ENCODE measurements at regions not wholly inside any gene's neighbourhood (a gene's known extent, or its start where the extent isn't known, plus 50 kb on each side); places are given as distances from the start of the nearest gene placed in this dataset.
"Not testable (repeated sequence)": the region's sequence is repeated elsewhere in the genome, so short reads cannot be mapped to it uniquely, and the experiment has no call there.

- peaks cover 38% of the 10 kb centered on the region for H3K4me1 ChIP-seq
- H3K4me3 Mint-ChIP-seq = no peak overlapping the region
- no peak for TF ChIP-seq CTCF (IDR thresholded peaks at IDR 0.05)
- no peak overlapping the region for H3K27ac Mint-ChIP-seq
- no peak overlapping the region for H2AFZ ChIP-seq (replicated peaks)
- H3K36me3 ChIP-seq = no peaks in the 10 kb centered on the region
- H3K9ac ChIP-seq = no peak overlapping the region
- no peaks in the 10 kb centered on the region for H3K27me3 ChIP-seq
- peaks cover 27% of the 10 kb centered on the region for H3K9me3 Mint-ChIP-seq
- DNase-seq (ENCODE audit: low spot score) = no peak
- peaks cover 4% of the 10 kb centered on the region for H3K36me3 Mint-ChIP-seq
- no peak overlapping the region for H3K4me3 ChIP-seq
- H3K4me2 ChIP-seq = no peak overlapping the region
- no peaks in the 10 kb centered on the region for H3F3A ChIP-seq (ENCODE audit: low read depth)
- no peaks in the 10 kb centered on the region for H3K9me3 ChIP-seq (ENCODE audit: low read depth)
- no peak overlapping the region for H3K27ac ChIP-seq
- H3K27me3 Mint-ChIP-seq (ENCODE audit: insufficient read depth, low read depth) = peaks cover 2% of the 10 kb centered on the region
- no peaks in the 10 kb centered on the region for H3K79me2 ChIP-seq (ENCODE audit: low read depth)
- H4K20me1 ChIP-seq (ENCODE audit: low read depth) = no peaks in the 10 kb centered on the region
- peaks cover 33% of the 10 kb centered on the region for H3K4me1 Mint-ChIP-seq
Measured at GRCh38 chr21:15466329-15466728, 263.5 kb upstream of the USP25 start.

DNA sequence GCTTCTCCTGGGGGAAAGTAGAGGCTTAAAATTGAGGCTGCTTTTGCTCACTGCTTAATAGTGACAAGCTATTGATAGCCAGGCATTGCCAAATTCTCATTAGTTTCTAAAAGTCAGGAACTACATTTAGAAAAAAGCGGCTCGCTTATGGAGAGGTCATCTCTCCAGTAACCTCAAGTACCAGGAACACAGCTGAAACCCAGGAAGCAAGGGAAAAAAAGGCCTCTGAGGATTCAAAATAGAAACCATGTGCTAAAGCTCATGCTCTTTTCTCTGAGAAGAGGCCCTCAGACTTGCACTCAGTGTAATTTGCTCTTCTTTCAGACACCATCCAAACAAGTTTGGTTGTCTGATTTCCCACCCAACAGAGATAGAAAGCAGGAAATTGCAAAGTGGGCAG is 261.4 kb upstream of the USP25 start:
- peak overlapping the region; percentile 99 for H2AFZ ChIP-seq (replicated peaks)
- no peak for TF ChIP-seq CTCF (IDR thresholded peaks at IDR 0.05)
- TF ChIP-seq EZH2phosphoT487 (IDR thresholded peaks at IDR 0.05) = no peak
- no peak for TF ChIP-seq EZH2 (IDR thresholded peaks at IDR 0.05)
- Mint-ChIP-seq H3K9me3 (peaks cover 18% of the 10 kb centered on the region), H3K27me3 (ENCODE audit: insufficient read depth, low read depth) (peaks cover 2% of the 10 kb centered on the region), H3K4me1 (peaks cover 29% of the 10 kb centered on the region), H3K4me3 (no peak overlapping the region), H3K27ac (peak overlapping the region; percentile 22), H3K36me3 (peaks cover 2% of the 10 kb centered on the region)
- no peaks in the 10 kb centered on the region for H4K20me1 ChIP-seq (ENCODE audit: low read depth)
- peak overlapping the region; percentile 42 for H3K4me2 ChIP-seq
- no peaks in the 10 kb centered on the region for H3K9me3 ChIP-seq (ENCODE audit: low read depth)
- H3K4me3 ChIP-seq = no peak overlapping the region
- H3K27me3 ChIP-seq = no peaks in the 10 kb centered on the region
- H3K27ac ChIP-seq = peak overlapping the region; percentile 35
- no peaks in the 10 kb centered on the region for H3K79me2 ChIP-seq (ENCODE audit: low read depth)
- no peaks in the 10 kb centered on the region for H3F3A ChIP-seq (ENCODE audit: low read depth)
- DNase-seq (ENCODE audit: low spot score) = no peak
- H3K4me1 ChIP-seq = peaks cover 38% of the 10 kb centered on the region
- no peaks in the 10 kb centered on the region for H3K36me3 ChIP-seq
- no peak overlapping the region for H3K9ac ChIP-seq

DNA sequence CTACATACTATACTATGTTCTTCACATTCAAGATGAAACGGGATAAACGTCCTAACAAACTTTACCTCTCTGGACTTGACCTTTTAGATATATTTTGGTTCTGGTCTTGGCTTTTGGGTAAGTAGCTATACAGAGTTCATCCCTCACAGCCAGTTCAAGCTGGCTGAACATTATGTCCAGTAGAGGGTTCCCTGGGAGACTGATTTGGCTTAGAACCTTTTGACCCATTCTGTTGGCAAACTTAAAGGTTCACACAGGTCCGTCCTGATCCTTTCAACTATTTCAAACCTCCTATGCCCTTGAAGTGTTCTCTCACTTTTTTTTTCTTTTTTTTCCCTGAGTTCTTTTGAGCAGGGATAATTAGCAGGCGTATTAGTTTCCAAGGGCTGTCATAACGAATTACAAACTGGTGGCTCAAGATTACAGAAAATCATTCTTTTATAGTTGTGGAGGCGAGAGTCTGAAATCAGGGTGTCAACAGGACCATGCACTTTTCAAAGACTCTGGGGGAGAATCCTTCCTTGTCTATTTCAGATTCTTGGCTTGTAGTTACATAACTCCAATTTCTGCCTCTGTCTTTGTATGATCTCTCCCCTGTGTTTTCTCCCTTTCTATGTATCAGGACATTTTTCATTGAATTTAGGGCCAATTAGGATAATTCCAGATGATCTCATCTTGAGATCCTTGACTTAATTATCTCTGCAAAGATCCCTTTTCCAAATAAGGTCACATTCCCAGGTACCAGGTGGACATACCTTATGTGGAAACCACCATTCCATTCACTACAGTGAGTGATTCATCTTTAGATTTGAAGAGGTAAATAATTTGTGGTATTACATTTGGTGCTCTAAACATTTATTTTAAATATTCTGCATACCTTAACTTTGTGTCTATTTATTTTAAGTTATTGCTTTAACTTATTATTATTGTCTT is 257.4 kb upstream of the USP25 start:
- peaks cover 34% of the 10 kb centered on the region for H3K4me1 ChIP-seq
- no peaks in the 10 kb centered on the region for H3K9me3 ChIP-seq (ENCODE audit: low read depth)
- peaks cover 2% of the 10 kb centered on the region for H3K36me3 Mint-ChIP-seq
- H3K4me2 ChIP-seq = no peak overlapping the region
- no peaks in the 10 kb centered on the region for H3F3A ChIP-seq (ENCODE audit: low read depth)
- H3K27ac Mint-ChIP-seq = no peak overlapping the region
- H3K4me1 Mint-ChIP-seq = peaks cover 22% of the 10 kb centered on the region
- TF ChIP-seq EZH2 (IDR thresholded peaks at IDR 0.05) (no peak), CTCF (IDR thresholded peaks at IDR 0.05) (no peak), EZH2phosphoT487 (IDR thresholded peaks at IDR 0.05) (no peak)
- no peak overlapping the region for H3K4me3 ChIP-seq
- peaks cover 8% of the 10 kb centered on the region for H3K9me3 Mint-ChIP-seq
- H4K20me1 ChIP-seq (ENCODE audit: low read depth) = no peaks in the 10 kb centered on the region
- no peak overlapping the region for H2AFZ ChIP-seq (replicated peaks)
- no peaks in the 10 kb centered on the region for H3K36me3 ChIP-seq
- H3K27me3 Mint-ChIP-seq (ENCODE audit: insufficient read depth, low read depth) = no peaks in the 10 kb centered on the region
- H3K27me3 ChIP-seq = no peaks in the 10 kb centered on the region
- H3K27ac ChIP-seq = no peak overlapping the region
- H3K79me2 ChIP-seq (ENCODE audit: low read depth) = no peaks in the 10 kb centered on the region
- H3K9ac ChIP-seq = no peak overlapping the region
- H3K4me3 Mint-ChIP-seq = no peak overlapping the region
- DNase-seq (ENCODE audit: low spot score) = no peak

DNA sequence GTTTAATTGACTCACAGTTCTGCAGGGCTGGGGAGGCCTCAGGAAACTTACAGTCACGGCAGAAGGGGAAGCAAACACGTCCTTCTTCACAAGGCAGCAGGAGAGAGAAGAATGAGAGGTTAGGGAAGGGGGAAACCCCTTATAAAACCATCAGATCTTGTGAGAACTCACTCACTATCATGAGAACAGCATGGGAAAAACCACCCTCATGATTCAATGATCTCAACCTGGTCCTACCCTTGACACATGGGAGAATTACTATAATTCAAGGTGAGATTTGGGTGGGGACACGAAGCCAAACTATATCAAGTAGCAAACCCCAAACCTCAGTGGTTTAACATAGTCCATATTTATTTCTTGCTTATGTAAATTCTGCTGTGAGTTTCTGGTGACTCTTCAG is 252.0 kb upstream of the USP25 start:
- H3K27ac Mint-ChIP-seq; H2AFZ ChIP-seq (replicated peaks); H3K9me3 ChIP-seq (ENCODE audit: low read depth): not testable (repeated sequence)

More for the DNA sequence above, 252.0 kb upstream of the USP25 start:
- not testable (repeated sequence) for H3K27me3 Mint-ChIP-seq (ENCODE audit: insufficient read depth, low read depth); H3K36me3 ChIP-seq; H4K20me1 ChIP-seq (ENCODE audit: low read depth); H3K4me2 ChIP-seq; H3K27ac ChIP-seq; H3K36me3 Mint-ChIP-seq; H3K9ac ChIP-seq; H3K4me3 ChIP-seq; H3K4me1 ChIP-seq; H3K79me2 ChIP-seq (ENCODE audit: low read depth); H3F3A ChIP-seq (ENCODE audit: low read depth); H3K4me3 Mint-ChIP-seq; H3K27me3 ChIP-seq; DNase-seq (ENCODE audit: low spot score)
- Mint-ChIP-seq H3K9me3 (peaks cover 12% of the 10 kb centered on the region), H3K4me1 (peaks cover 18% of the 10 kb centered on the region)

Data from neural progenitor cell (in vitro differentiated cells).